H1 (cell line): ENCODE measurements at regions not wholly inside any gene's neighbourhood (a gene's known extent, or its start where the extent isn't known, plus 50 kb on each side); places are given as distances from the start of the nearest gene placed in this dataset.

Source experiments
- CTCF ChIA-PET: fragments of 300-600 bp; sonication (Branson Sonifier 250); formaldehyde crosslinking; loops from one replicate; lab custom pipeline; 2021; ENCODE audit not compliant: partially characterized antibody; lab: Charles Lee
- POLR2A ChIA-PET: fragments of 300-600 bp; sonication (Branson Sonifier 250); formaldehyde crosslinking; loops from one replicate; lab custom pipeline; 2021; ENCODE audit warnings: inconsistent platforms; ENCODE audit not compliant: partially characterized antibody; lab: Charles Lee
- DNase-seq, 2 experiments: peaks; one replicate each; pipeline versions ENCODE4 v3.0.0 to v3.0.0-alpha.2; 2010 to 2022; ENCODE audit warnings: low spot score in 2 of 2, low read depth in 1 of 2, mixed read lengths in 1 of 2
- FAIRE-seq: peaks from 2 replicates; lab custom pipeline; 2011; peaks lifted over from hg19 to GRCh38; lab: Jason Lieb, UNC
- H2AFZ ChIP-seq: 2 replicates; pipeline ENCODE4 v1.8.1; 2012; ENCODE audit warnings: low read length, inconsistent platforms
- H2AK5ac ChIP-seq: 2 replicates; pipeline ENCODE4 v1.6.1; 2013; ENCODE audit warnings: low read depth, low read length
- H2BK120ac ChIP-seq: replicated peaks from 2 replicates; pipeline ENCODE3; 2013; ENCODE audit warnings: low read depth, low read length, inconsistent platforms
- H2BK12ac ChIP-seq: 2 replicates; pipeline ENCODE4 v1.6.1; 2013; ENCODE audit warnings: low read depth, low read length
- H2BK15ac ChIP-seq: 2 replicates; pipeline ENCODE4 v1.6.1; 2013; ENCODE audit warnings: low read length
- H2BK20ac ChIP-seq: 2 replicates; pipeline ENCODE4 v1.6.1; 2013; ENCODE audit warnings: low read length
- H2BK5ac ChIP-seq: 2 replicates; pipeline ENCODE4 v1.6.1; 2013; ENCODE audit warnings: low read depth, low read length
- H3K14ac ChIP-seq: 2 replicates; pipeline ENCODE4 v1.6.1; 2013; ENCODE audit warnings: inconsistent platforms; ENCODE audit not compliant: insufficient read length
- H3K18ac ChIP-seq: 2 replicates; pipeline ENCODE4 v1.6.1; 2013; ENCODE audit warnings: low read length; ENCODE audit errors: extremely low read depth
- H3K23ac ChIP-seq: 2 replicates; pipeline ENCODE4 v1.6.1; 2013; ENCODE audit warnings: inconsistent platforms; ENCODE audit not compliant: insufficient read length
- H3K23me2 ChIP-seq: 2 replicates; pipeline ENCODE4 v1.6.1; 2013; ENCODE audit warnings: low read depth, low read length
- H3K27ac ChIP-seq: 2 replicates; pipeline ENCODE4 v1.6.1; 2011; ENCODE audit warnings: low read depth, low read length, inconsistent platforms
- H3K27me3 ChIP-seq, 4 experiments: replicated peaks in 1 of 4; 1 replicate in 1 of 4; 2 replicates in 3 of 4; pipeline versions ENCODE4 v1.6.1 to v1.8.1; 2011 to 2013; ENCODE audit warnings: low read length in 3 of 4, mild to moderate bottlenecking in 3 of 4, inconsistent platforms in 2 of 4, mixed read lengths in 2 of 4, moderate library complexity in 1 of 4; ENCODE audit not compliant: control insufficient read depth in 3 of 4, insufficient read depth in 3 of 4; ENCODE audit errors: extremely low read depth in 1 of 4
- H3K36me3 ChIP-seq, 4 experiments: 2 replicates each; pipeline versions ENCODE4 v1.6.1 to v1.8.1; 2011 to 2013; ENCODE audit warnings: mild to moderate bottlenecking in 4 of 4, low read length in 3 of 4, moderate library complexity in 2 of 4, control low read depth in 1 of 4, inconsistent platforms in 1 of 4; ENCODE audit not compliant: insufficient read depth in 4 of 4, control insufficient read depth in 2 of 4
- H3K4ac ChIP-seq: replicated peaks from 2 replicates; pipeline ENCODE3; 2013; ENCODE audit warnings: low read length, low read depth, mixed read lengths, inconsistent platforms; ENCODE audit not compliant: insufficient read length
- H3K4me1 ChIP-seq, 4 experiments: replicated peaks in 1 of 4; 1 replicate in 1 of 4; 2 replicates in 3 of 4; pipeline versions ENCODE4 v1.6.1 to v1.8.1; 2011 to 2013; ENCODE audit warnings: low read length in 3 of 4, inconsistent platforms in 2 of 4, mixed read lengths in 1 of 4; ENCODE audit not compliant: insufficient read depth in 4 of 4, control insufficient read depth in 3 of 4
- H3K4me2 ChIP-seq, 2 experiments: 2 replicates each; pipeline versions ENCODE4 v1.6.1 to v1.8.1; 2011 to 2013; ENCODE audit warnings: low read depth in 2 of 2, low read length in 2 of 2, control low read depth in 1 of 2, inconsistent platforms in 1 of 2, mild to moderate bottlenecking in 1 of 2; ENCODE audit not compliant: insufficient read depth in 1 of 2
- H3K4me3 ChIP-seq, 4 experiments: fragments of 200-600, 300-600 bp in 1 of 4; sonication (generic), shearing (Covaris generic), sonication (Bioruptor Twin) in 1 of 4; 2 replicates each; pipeline versions ENCODE4 v1.5.1 to v1.8.1; 2011 to 2016; ENCODE audit warnings: low read length in 4 of 4, low read depth in 3 of 4, control low read depth in 2 of 4, inconsistent platforms in 2 of 4, mild to moderate bottlenecking in 2 of 4, mixed read lengths in 1 of 4, moderate library complexity in 1 of 4; ENCODE audit not compliant: insufficient read depth in 2 of 4; ENCODE audit errors: extremely low read depth in 1 of 4
- H3K56ac ChIP-seq: replicated peaks from 2 replicates; pipeline ENCODE3; 2013; ENCODE audit warnings: low read depth, mild to moderate bottlenecking, mixed read lengths, low read length, inconsistent platforms; ENCODE audit not compliant: insufficient read length
- H3K79me1 ChIP-seq: 2 replicates; pipeline ENCODE4 v1.6.1; 2013; ENCODE audit warnings: low read depth, low read length, control low read depth
- H3K79me2 ChIP-seq, 2 experiments: 2 replicates each; pipeline versions ENCODE4 v1.6.1 to v1.8.1; 2012 to 2013; ENCODE audit warnings: low read length in 2 of 2, mild to moderate bottlenecking in 2 of 2, inconsistent platforms in 1 of 2; ENCODE audit not compliant: insufficient read depth in 2 of 2, control insufficient read depth in 1 of 2
- H3K9ac ChIP-seq, 4 experiments: replicated peaks in 1 of 4; 1 replicate in 1 of 4; 2 replicates in 3 of 4; pipeline versions ENCODE4 v1.6.1 to v1.8.1; 2011 to 2013; ENCODE audit warnings: low read depth in 3 of 4, low read length in 3 of 4, control low read depth in 2 of 4, mild to moderate bottlenecking in 2 of 4, moderate library complexity in 2 of 4, inconsistent platforms in 1 of 4; ENCODE audit errors: extremely low read depth in 1 of 4
- H3K9me3 ChIP-seq, 2 experiments: 2 replicates each; pipeline versions ENCODE4 v1.6.1 to v1.8.1; 2012 to 2013; ENCODE audit warnings: mild to moderate bottlenecking in 2 of 2, moderate library complexity in 2 of 2, control low read depth in 1 of 2, inconsistent platforms in 1 of 2, low read depth in 1 of 2, low read length in 1 of 2, mixed read lengths in 1 of 2; ENCODE audit not compliant: insufficient read depth in 2 of 2
- H4K20me1 ChIP-seq, 2 experiments: replicated peaks in 1 of 2; 2 replicates each; pipeline versions ENCODE3 to v1.8.1; 2011 to 2013; ENCODE audit warnings: inconsistent platforms in 2 of 2, low read length in 2 of 2, mild to moderate bottlenecking in 1 of 2; ENCODE audit not compliant: insufficient read depth in 2 of 2, control insufficient read depth in 1 of 2
- H4K5ac ChIP-seq: 2 replicates; pipeline ENCODE4 v1.6.1; 2013; ENCODE audit warnings: low read length, low read depth, mixed read lengths, inconsistent platforms; ENCODE audit not compliant: insufficient read length
- H4K8ac ChIP-seq: 2 replicates; pipeline ENCODE4 v1.8.0; 2013; ENCODE audit warnings: mild to moderate bottlenecking, moderate library complexity, low read length, inconsistent platforms; ENCODE audit not compliant: insufficient read depth; ENCODE audit errors: extremely low read depth
- H4K91ac ChIP-seq: replicated peaks from 2 replicates; pipeline ENCODE3; 2013; ENCODE audit warnings: low read length, mixed read lengths, inconsistent platforms; ENCODE audit not compliant: insufficient read length
- NANOG ChIP-seq: IDR thresholded peaks from 2 replicates; pipeline ENCODE4 v1.6.1; 2011; ENCODE audit warnings: low read length, low read depth, mild to moderate bottlenecking, inconsistent platforms; ENCODE audit not compliant: insufficient read depth, poor library complexity, severe bottlenecking

DNA sequence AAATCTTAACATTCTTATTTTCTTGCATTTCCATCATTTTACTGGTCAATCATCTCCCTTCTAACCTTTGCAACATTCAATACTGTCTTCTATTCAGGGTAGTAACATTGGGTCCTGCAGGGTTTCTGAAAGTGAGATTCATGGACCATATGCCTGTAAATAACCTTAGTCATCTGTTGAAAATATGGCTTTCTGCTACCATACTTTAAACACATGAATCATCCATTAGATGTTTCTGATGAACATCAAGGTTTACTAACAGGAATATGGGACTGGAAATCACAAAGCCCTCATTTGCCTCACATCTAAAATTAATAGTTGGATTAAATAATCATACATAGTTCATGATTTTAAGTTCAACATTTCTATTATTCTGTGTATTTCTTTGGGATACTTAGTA lies 475.9 kb upstream of the MARCKS start:
- Histone ChIP-seq H2AFZ (no peak overlapping the region), H2BK20ac (no peak overlapping the region), H3K27me3 (no peaks in the 10 kb centered on the region), H3K36me3 (no peaks in the 10 kb centered on the region), H3K79me1 (no peaks in the 10 kb centered on the region), H3K18ac (no peak overlapping the region), H4K8ac (no peak overlapping the region), H4K5ac (no peak overlapping the region), H3K79me2 (no peaks in the 10 kb centered on the region), H3K56ac (no peak overlapping the region), H3K23me2 (no peaks in the 10 kb centered on the region), H2BK15ac (no peak overlapping the region), H3K4ac (no peak overlapping the region), H3K4me2 (no peak overlapping the region)
- CTCF ChIA-PET = no interaction called here
- TF ChIP-seq NANOG = no peak
- TF ChIP-seq, all 59 proteins: peak for 0
- POLR2A ChIA-PET = no interaction called here
- Histone ChIP-seq H4K20me1 (no peaks in the 10 kb centered on the region), H3K9ac (no peak overlapping the region), H4K91ac (no peak overlapping the region), H2BK12ac (no peak overlapping the region), H3K4me1 (no peaks in the 10 kb centered on the region), H2BK120ac (no peak overlapping the region), H2AK5ac (no peak overlapping the region), H3K14ac (no peak overlapping the region), H3K27ac (no peak overlapping the region), H3K23ac (no peak overlapping the region), H3K9me3 (no peaks in the 10 kb centered on the region), H3K4me3 (no peak overlapping the region), H2BK5ac (no peak overlapping the region)
- FAIRE-seq (no peak), DNase-seq (no peak)
